ENCODE measurements at regions not wholly inside any gene's neighbourhood (a gene's known extent, or its start where the extent isn't known, plus 50 kb on each side); places are given as distances from the start of the nearest gene placed in this dataset.

- no peak for TF ChIP-seq CTCF (conservative IDR thresholded peaks at IDR 0.05)
- TF ChIP-seq ZFX (IDR thresholded peaks at IDR 0.05), result no peak
Observed at GRCh38 chr12:115375186-115375991, 691.4 kb upstream of the TBX3 start.

All from C4-2B (cell line).